GM23248 (cell line): ENCODE measurements at regions not wholly inside any gene's neighbourhood (a gene's known extent, or its start where the extent isn't known, plus 50 kb on each side); places are given as distances from the start of the nearest gene placed in this dataset.
"Not testable (repeated sequence)": the region's sequence is repeated elsewhere in the genome, so short reads cannot be mapped to it uniquely, and the experiment has no call there.

ENCODE experiments used
- DNase-seq: peaks from one replicate; pipeline ENCODE4 v3.0.0-alpha.2; 2015
- H2AFZ ChIP-seq: fragments of 200-600 bp; sonication (generic); 2 replicates; pipeline ENCODE4 v1.6.1; 2016; ENCODE audit warnings: antibody characterized with exemption
- H3F3A ChIP-seq: fragments of 200-600 bp; sonication (generic); 2 replicates; pipeline ENCODE4 v1.6.1; 2016; ENCODE audit warnings: mild to moderate bottlenecking, antibody characterized with exemption, mixed run types; ENCODE audit not compliant: insufficient read depth
- H3K27ac ChIP-seq: fragments of 200-600 bp; sonication (generic); 2 replicates; pipeline ENCODE4 v1.5.1; 2016; ENCODE audit warnings: mild to moderate bottlenecking
- H3K27me3 ChIP-seq: fragments of 200-600 bp; sonication (generic); replicated peaks from 2 replicates; pipeline ENCODE4 v1.6.1; 2016; ENCODE audit warnings: mild to moderate bottlenecking; ENCODE audit not compliant: insufficient read depth
- H3K36me3 ChIP-seq: fragments of 200-600 bp; sonication (generic); 2 replicates; pipeline ENCODE4 v1.6.1; 2016; ENCODE audit warnings: low read depth, mild to moderate bottlenecking
- H3K4me1 ChIP-seq: fragments of 200-600 bp; sonication (generic); 2 replicates; pipeline ENCODE4 v1.6.1; 2016; ENCODE audit warnings: mild to moderate bottlenecking; ENCODE audit not compliant: insufficient read depth
- H3K4me2 ChIP-seq: fragments of 200-600 bp; sonication (generic); one replicate; pipeline ENCODE4 v1.6.1; 2016; ENCODE audit warnings: mild to moderate bottlenecking; ENCODE audit not compliant: unreplicated experiment
- H3K4me3 ChIP-seq: fragments of 200-600 bp; sonication (generic); 2 replicates; pipeline ENCODE4 v1.5.1; 2016; ENCODE audit warnings: mild to moderate bottlenecking
- H3K79me2 ChIP-seq: fragments of 200-600 bp; sonication (generic); 2 replicates; pipeline ENCODE4 v1.6.1; 2016; ENCODE audit warnings: mild to moderate bottlenecking; ENCODE audit not compliant: insufficient read depth
- H3K9ac ChIP-seq: fragments of 200-600 bp; sonication (generic); 2 replicates; pipeline ENCODE4 v1.6.1; 2016; ENCODE audit warnings: mild to moderate bottlenecking
- H3K9me2 ChIP-seq: fragments of 200-600 bp; sonication (generic); 2 replicates; pipeline ENCODE4 v1.6.1; 2016; ENCODE audit warnings: mixed run types, mild to moderate bottlenecking, moderate library complexity; ENCODE audit not compliant: insufficient read depth
- H3K9me3 ChIP-seq: fragments of 200-600 bp; sonication (generic); one replicate; pipeline ENCODE4 v1.6.1; 2017; ENCODE audit warnings: low read depth
- H4K20me1 ChIP-seq: fragments of 200-600 bp; sonication (generic); 2 replicates; pipeline ENCODE4 v1.6.0; 2016; ENCODE audit not compliant: insufficient read depth
- EZH2 ChIP-seq: fragments of 200-600 bp; sonication (generic); IDR thresholded peaks from 2 replicates; pipeline ENCODE4 v1.6.1; 2018; ENCODE audit warnings: antibody characterized with exemption, mild to moderate bottlenecking; ENCODE audit not compliant: insufficient read depth, poor library complexity, severe bottlenecking
- EZH2phosphoT487 ChIP-seq: fragments of 200-600 bp; sonication (generic); IDR thresholded peaks from 2 replicates; pipeline ENCODE4 v1.6.1; 2018; ENCODE audit warnings: antibody characterized with exemption, moderate library complexity, mild to moderate bottlenecking, low read depth; ENCODE audit not compliant: insufficient read depth
- WGBS, 2 experiments: methylation state at CpG; one replicate each; pipeline ENCODE4 v1.1.6; 2015 to 2017; ENCODE audit warnings: low lambda C conversion rate in 2 of 2, low coverage in 1 of 2; ENCODE audit errors: missing lambda C conversion rate in 2 of 2; 5-methylcytosine and 5-hydroxymethylcytosine counted together
- in situ Hi-C: fragments of 300-500 bp; cut with MboI; formaldehyde crosslinking; loops from 2 replicates; pipeline ENCODE4 v1.15.0; 2020

DNA sequence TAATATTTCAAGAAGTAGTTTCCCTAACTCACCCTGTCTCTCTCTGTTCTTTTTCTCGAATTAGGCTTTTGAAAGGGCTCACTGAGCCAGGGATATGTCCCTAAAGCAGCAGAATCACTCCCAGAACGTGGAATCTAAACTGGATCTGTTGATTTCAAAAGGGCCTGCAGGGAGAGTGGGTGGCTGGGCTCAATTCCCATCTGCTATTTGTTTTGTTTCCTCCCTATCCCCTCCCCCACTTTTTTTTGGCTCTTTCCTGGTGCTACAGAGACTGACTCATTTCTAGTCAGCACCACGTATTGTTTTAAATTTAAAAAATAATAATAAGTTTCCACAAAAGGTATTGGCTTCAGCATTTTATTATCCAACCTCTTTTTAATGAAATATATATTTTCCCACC, 961.5 kb downstream of the FAM181B start:
- peak; percentile 33 for DNase-seq
- 2 to 4% methylated on average over 3 of the region's 3 CpGs for WGBS, 2 experiments
- H3K36me3 ChIP-seq: no peaks in the 10 kb centered on the region
- no peaks in the 10 kb centered on the region for H3K9me3 ChIP-seq
- no peaks in the 10 kb centered on the region for H3K27me3 ChIP-seq
- no peaks in the 10 kb centered on the region for H3K4me1 ChIP-seq
- H4K20me1 ChIP-seq: no peaks in the 10 kb centered on the region
- no peak overlapping the region for H3K27ac ChIP-seq
- in situ Hi-C loops: no loop called here
- H3K4me3 ChIP-seq: no peak overlapping the region
- 0 out of 2 replicates have a peak overlapping the region, but pooled peaks have one; percentile 51 for H2AFZ ChIP-seq
- H3K9ac ChIP-seq: no peak overlapping the region
- TF ChIP-seq EZH2phosphoT487 (no peak), EZH2 (no peak)
- no peak overlapping the region for H3K4me2 ChIP-seq
- H3F3A ChIP-seq: no peaks in the 10 kb centered on the region
- no peaks in the 10 kb centered on the region for H3K9me2 ChIP-seq
- H3K79me2 ChIP-seq: no peaks in the 10 kb centered on the region

DNA sequence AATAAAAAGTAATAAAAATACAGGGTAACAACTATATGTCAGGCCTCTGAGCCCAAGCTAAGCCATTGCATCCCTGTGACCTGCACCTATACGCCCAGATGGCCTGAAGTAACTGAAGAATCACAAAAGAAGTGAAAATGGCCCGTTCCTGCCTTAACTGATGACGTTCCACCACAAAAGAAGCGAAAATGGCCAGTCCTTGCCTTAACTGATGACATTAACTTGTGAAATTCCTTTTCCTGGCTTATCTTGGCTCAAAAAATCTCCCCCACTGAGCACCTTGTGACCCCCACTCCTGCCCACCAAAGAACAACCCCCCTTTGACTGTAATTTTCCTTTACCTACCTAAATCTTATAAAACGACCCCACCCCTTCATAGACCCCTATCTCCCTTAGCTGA, 963.8 kb downstream of the FAM181B start:
- WGBS, 2 experiments: 10 to 13% methylated on average over 5 of the region's 5 CpGs
- in situ Hi-C loops, H3K4me2 ChIP-seq, H4K20me1 ChIP-seq, H3F3A ChIP-seq, H3K4me1 ChIP-seq, H3K9me2 ChIP-seq, H3K27ac ChIP-seq, H3K9me3 ChIP-seq, H3K9ac ChIP-seq, DNase-seq, H3K27me3 ChIP-seq, H3K79me2 ChIP-seq, H3K36me3 ChIP-seq, H3K4me3 ChIP-seq, H2AFZ ChIP-seq: not testable (repeated sequence)

DNA sequence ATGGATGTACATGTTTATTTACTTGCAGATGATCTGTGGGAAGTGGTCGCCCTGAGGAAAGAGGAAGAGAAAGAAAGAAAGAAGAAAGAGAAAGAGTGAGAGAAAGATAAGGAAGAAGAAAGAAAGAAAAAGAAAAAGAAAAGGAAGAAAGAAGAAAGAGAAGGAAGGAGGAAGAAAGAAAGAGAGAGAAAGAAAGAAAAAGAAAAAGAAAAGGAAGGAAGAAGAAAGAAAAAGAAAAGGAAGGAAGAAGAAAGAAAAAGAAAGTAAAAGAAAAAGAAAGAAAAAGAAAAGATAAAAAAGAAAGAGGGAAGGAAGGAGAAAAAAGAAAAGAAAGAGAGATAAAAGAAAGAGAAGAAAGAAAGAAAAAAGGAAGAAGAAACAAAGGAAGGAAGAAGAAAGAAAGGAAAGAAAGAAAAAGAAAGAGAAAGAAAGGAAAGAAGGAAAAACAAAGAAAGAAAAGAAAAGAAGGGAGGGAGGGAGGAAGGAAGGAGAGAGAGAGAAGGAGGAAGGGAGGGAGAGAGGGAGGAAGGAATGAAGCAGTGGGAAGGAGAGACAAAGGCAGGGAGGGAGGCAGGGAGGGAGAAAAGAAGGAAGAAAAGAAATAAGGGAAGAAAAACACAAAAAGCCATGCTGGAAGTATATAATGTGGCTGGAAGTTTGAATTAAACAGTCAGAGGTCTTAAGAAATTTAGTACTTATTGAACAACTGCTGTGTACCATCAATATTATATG, 976.6 kb downstream of the FAM181B start:
- Histone ChIP-seq H3K27me3 (no peaks in the 10 kb centered on the region), H3K4me1 (no peaks in the 10 kb centered on the region), H3K4me2 (no peak overlapping the region), H4K20me1 (no peaks in the 10 kb centered on the region), H3F3A (no peaks in the 10 kb centered on the region), H3K9me2 (no peaks in the 10 kb centered on the region), H3K79me2 (no peaks in the 10 kb centered on the region), H2AFZ (no peak overlapping the region), H3K9ac (no peak overlapping the region), H3K9me3 (no peaks in the 10 kb centered on the region), H3K4me3 (no peak overlapping the region), H3K27ac (no peak overlapping the region), H3K36me3 (no peaks in the 10 kb centered on the region)
- no peak for DNase-seq
- WGBS, 2 experiments: 29 to 52% methylated on average over 1 of the region's 1 CpG
- in situ Hi-C loops: no loop called here
- no peak for TF ChIP-seq EZH2phosphoT487
- no peak for TF ChIP-seq EZH2

DNA sequence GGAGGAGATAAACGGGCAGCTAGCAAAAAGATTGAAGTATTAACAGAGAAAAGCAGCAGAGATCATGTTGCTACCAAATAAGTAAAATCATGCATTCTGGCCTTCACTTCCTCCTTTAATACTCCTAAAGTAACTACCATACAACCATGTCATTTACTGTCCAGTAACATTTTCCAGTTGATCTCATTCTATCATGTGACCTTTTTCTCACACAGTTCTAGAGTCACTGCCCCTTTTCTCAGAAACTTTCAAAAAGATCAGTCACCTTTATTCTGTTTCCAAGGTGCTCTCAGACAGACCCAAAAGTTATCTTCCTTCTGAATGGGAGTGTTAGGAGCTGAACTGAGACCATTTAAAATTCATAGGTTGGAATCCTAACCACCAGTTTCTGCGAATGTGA, 984.4 kb downstream of the FAM181B start:
- no peak for DNase-seq
- no peaks in the 10 kb centered on the region for H4K20me1 ChIP-seq
- no peaks in the 10 kb centered on the region for H3K27me3 ChIP-seq
- H3K9me3 ChIP-seq: no peaks in the 10 kb centered on the region
- no peaks in the 10 kb centered on the region for H3K36me3 ChIP-seq
- H3K4me1 ChIP-seq: no peaks in the 10 kb centered on the region
- TF ChIP-seq EZH2: no peak
- TF ChIP-seq EZH2phosphoT487: no peak
- H3K4me2 ChIP-seq: no peak overlapping the region
- H3K27ac ChIP-seq: no peak overlapping the region
- no peak overlapping the region for H3K9ac ChIP-seq
- in situ Hi-C loops: no loop called here
- H3K9me2 ChIP-seq: no peaks in the 10 kb centered on the region
- H3K79me2 ChIP-seq: no peaks in the 10 kb centered on the region
- no peak overlapping the region for H3K4me3 ChIP-seq
- H3F3A ChIP-seq: no peaks in the 10 kb centered on the region
- no peak overlapping the region for H2AFZ ChIP-seq
- WGBS, 2 experiments: 4 to 6% methylated on average over 2 of the region's 2 CpGs
